T-helper 2 cell treated with Interferon-gamma antibody and Interleukin-4, amounts not matched to agents 5 μg/mL and 100 μg/mL, for 36 hours (primary cell): ENCODE measurements at regions not wholly inside any gene's neighbourhood (a gene's known extent, or its start where the extent isn't known, plus 50 kb on each side); places are given as distances from the start of the nearest gene placed in this dataset.
"Not testable (repeated sequence)": the region's sequence is repeated elsewhere in the genome, so short reads cannot be mapped to it uniquely, and the experiment has no call there.

Experiments
- DNase-seq: peaks from one replicate; pipeline ENCODE4 v3.0.0; 2021; ENCODE audit warnings: low spot score
- H3K27ac Mint-ChIP-seq: one replicate; pipeline ENCODE4 v1.8.0; 2021; ENCODE audit warnings: mild to moderate bottlenecking, mixed read lengths
- H3K27me3 Mint-ChIP-seq: one replicate; pipeline ENCODE4 v1.8.0; 2021; ENCODE audit warnings: low read depth, mixed read lengths
- H3K36me3 Mint-ChIP-seq: one replicate; pipeline ENCODE4 v1.8.0; 2021; ENCODE audit warnings: low read depth, mixed read lengths
- H3K4me1 Mint-ChIP-seq: one replicate; pipeline ENCODE4 v1.8.0; 2021; ENCODE audit warnings: low read depth, mixed read lengths
- H3K4me3 Mint-ChIP-seq: one replicate; pipeline ENCODE4 v1.8.0; 2022; ENCODE audit warnings: mild to moderate bottlenecking, moderate library complexity, mixed read lengths
- H3K9me3 Mint-ChIP-seq: one replicate; pipeline ENCODE4 v1.8.0; 2021; ENCODE audit warnings: mixed read lengths

GRCh38 chr7:32221056-32221455, 150.8 kb upstream of the PDE1C start:
- DNase-seq = no peak
- H3K36me3 Mint-ChIP-seq = no peaks in the 10 kb centered on the region
- H3K27ac Mint-ChIP-seq = no peak overlapping the region
- H3K4me3 Mint-ChIP-seq = no peak overlapping the region
- H3K4me1 Mint-ChIP-seq = peaks cover 1% of the 10 kb centered on the region
- H3K27me3 Mint-ChIP-seq = no peaks in the 10 kb centered on the region
- H3K9me3 Mint-ChIP-seq = no peaks in the 10 kb centered on the region

- not testable (repeated sequence) for H3K4me1 Mint-ChIP-seq, H3K9me3 Mint-ChIP-seq, H3K4me3 Mint-ChIP-seq, H3K27ac Mint-ChIP-seq, H3K27me3 Mint-ChIP-seq, H3K36me3 Mint-ChIP-seq, DNase-seq
These were observed 149.6 kb upstream of the PDE1C start for GRCh38 chr7:32219831-32220230.

GRCh38 chr7:32219416-32219815, 149.2 kb upstream of the PDE1C start:
- Mint-ChIP-seq H3K4me3 (no peak overlapping the region), H3K36me3 (no peaks in the 10 kb centered on the region), H3K9me3 (no peaks in the 10 kb centered on the region), H3K4me1 (peaks cover 1% of the 10 kb centered on the region), H3K27me3 (no peaks in the 10 kb centered on the region), H3K27ac (no peak overlapping the region)
- no peak for DNase-seq

- Mint-ChIP-seq H3K4me1 (peaks cover 1% of the 10 kb centered on the region), H3K36me3 (no peaks in the 10 kb centered on the region), H3K9me3 (no peaks in the 10 kb centered on the region), H3K4me3 (no peak overlapping the region), H3K27ac (no peak overlapping the region), H3K27me3 (no peaks in the 10 kb centered on the region)
- DNase-seq = no peak
These were observed 148.6 kb upstream of the PDE1C start for GRCh38 chr7:32218741-32219288.

GRCh38 chr7:32218154-32218467, 147.9 kb upstream of the PDE1C start:
- Mint-ChIP-seq H3K4me3 (no peak overlapping the region), H3K4me1 (peaks cover 1% of the 10 kb centered on the region), H3K36me3 (no peaks in the 10 kb centered on the region), H3K9me3 (no peaks in the 10 kb centered on the region), H3K27ac (no peak overlapping the region), H3K27me3 (no peaks in the 10 kb centered on the region)
- no peak for DNase-seq

GRCh38 chr7:32217341-32218153, 147.3 kb upstream of the PDE1C start:
- Mint-ChIP-seq H3K27me3 (no peaks in the 10 kb centered on the region), H3K9me3 (no peaks in the 10 kb centered on the region), H3K4me1 (peaks cover 1% of the 10 kb centered on the region), H3K4me3 (no peak overlapping the region), H3K27ac (no peak overlapping the region), H3K36me3 (no peaks in the 10 kb centered on the region)
- DNase-seq = no peak

GRCh38 chr7:32216759-32217158, 146.6 kb upstream of the PDE1C start:
- Mint-ChIP-seq H3K9me3 (no peaks in the 10 kb centered on the region), H3K4me3 (no peak overlapping the region), H3K36me3 (no peaks in the 10 kb centered on the region), H3K27me3 (no peaks in the 10 kb centered on the region), H3K27ac (no peak overlapping the region), H3K4me1 (peaks cover 1% of the 10 kb centered on the region)
- DNase-seq = no peak

DNA sequence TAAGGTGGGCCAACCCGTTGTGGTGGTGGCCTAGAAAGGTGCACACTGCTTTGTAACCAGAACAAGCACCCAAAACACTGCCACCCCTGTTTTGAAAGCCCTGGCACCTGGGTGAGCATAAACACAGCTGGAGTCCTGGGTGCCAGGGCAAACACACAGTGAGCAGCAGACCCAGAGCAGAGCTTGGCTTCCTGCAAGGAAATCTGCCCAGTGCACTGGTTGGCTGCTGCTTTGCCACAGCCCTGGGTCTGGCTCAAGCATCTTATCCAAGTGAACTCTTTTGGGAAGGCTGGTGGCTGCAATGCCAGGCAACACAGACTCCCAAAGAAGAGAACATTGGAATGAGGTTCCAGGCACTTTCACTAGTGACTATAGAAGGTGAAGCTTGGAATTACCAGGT, 145.5 kb upstream of the PDE1C start:
- no peaks in the 10 kb centered on the region for H3K9me3 Mint-ChIP-seq
- no peaks in the 10 kb centered on the region for H3K4me1 Mint-ChIP-seq
- no peak overlapping the region for H3K4me3 Mint-ChIP-seq

GRCh38 chr7:32214913-32215312, 144.7 kb upstream of the PDE1C start:
- Mint-ChIP-seq H3K36me3 (no peaks in the 10 kb centered on the region), H3K27ac (no peak overlapping the region), H3K4me3 (no peak overlapping the region), H3K4me1 (no peaks in the 10 kb centered on the region), H3K9me3 (no peaks in the 10 kb centered on the region), H3K27me3 (no peaks in the 10 kb centered on the region)
- DNase-seq = no peak

More for the DNA sequence above, 145.5 kb upstream of the PDE1C start:
- Mint-ChIP-seq H3K36me3 (no peaks in the 10 kb centered on the region), H3K27ac (no peak overlapping the region), H3K27me3 (no peaks in the 10 kb centered on the region)
- DNase-seq = no peak

DNA sequence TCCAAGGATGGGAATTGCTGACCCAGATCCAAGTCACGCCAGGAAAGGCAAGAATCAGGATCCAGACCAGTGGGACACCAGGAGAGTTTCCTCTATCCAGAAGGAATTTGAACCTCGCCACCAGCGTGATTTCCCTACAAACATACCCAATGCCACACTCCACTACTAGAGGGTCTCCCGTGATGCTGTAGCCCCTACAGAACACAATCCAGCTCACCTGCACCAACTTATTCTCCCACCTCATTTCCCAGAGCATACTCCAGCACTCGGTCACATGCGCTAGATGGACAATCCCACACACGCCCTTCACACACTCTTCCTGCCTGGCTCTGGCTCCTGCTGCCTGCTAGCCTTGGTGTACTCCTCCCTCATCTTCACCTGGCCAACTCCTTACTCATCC, 142.1 kb upstream of the PDE1C start:
- Mint-ChIP-seq H3K4me1 (no peaks in the 10 kb centered on the region), H3K4me3 (no peak overlapping the region), H3K27me3 (no peaks in the 10 kb centered on the region), H3K27ac (no peak overlapping the region), H3K36me3 (no peaks in the 10 kb centered on the region), H3K9me3 (no peaks in the 10 kb centered on the region)
- no peak for DNase-seq

DNA sequence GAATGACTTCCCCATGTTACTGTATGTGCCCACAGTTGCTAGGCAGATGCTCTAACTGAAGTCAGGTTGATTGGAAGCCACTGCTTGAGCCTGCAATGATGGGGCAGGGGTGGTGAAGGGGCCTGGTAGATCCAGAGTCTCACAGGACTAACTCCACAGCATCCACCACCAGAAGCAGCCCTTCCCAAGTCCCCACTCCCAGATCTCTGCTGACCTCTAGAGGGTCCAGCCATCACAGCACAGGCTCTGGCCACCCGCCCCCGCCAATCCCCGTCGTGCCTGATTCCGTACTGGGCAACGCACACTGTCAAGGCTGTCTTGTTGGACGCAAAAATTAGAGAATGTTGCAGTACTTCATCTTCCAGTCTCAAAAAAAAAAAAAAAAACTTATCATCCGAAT, 136.8 kb upstream of the PDE1C start:
- Mint-ChIP-seq H3K4me3 (no peak overlapping the region), H3K9me3 (no peaks in the 10 kb centered on the region), H3K4me1 (no peaks in the 10 kb centered on the region), H3K36me3 (no peaks in the 10 kb centered on the region), H3K27ac (no peak overlapping the region), H3K27me3 (no peaks in the 10 kb centered on the region)
- no peak for DNase-seq

- no peak for DNase-seq
- Mint-ChIP-seq H3K4me3 (no peak overlapping the region), H3K9me3 (no peaks in the 10 kb centered on the region), H3K36me3 (no peaks in the 10 kb centered on the region), H3K27me3 (no peaks in the 10 kb centered on the region), H3K4me1 (no peaks in the 10 kb centered on the region), H3K27ac (no peak overlapping the region)
These were observed 136.3 kb upstream of the PDE1C start for GRCh38 chr7:32206488-32206887.

- not testable (repeated sequence) for H3K27me3 Mint-ChIP-seq, H3K27ac Mint-ChIP-seq, H3K9me3 Mint-ChIP-seq, H3K36me3 Mint-ChIP-seq, DNase-seq, H3K4me3 Mint-ChIP-seq, H3K4me1 Mint-ChIP-seq
These were observed 135.2 kb upstream of the PDE1C start for GRCh38 chr7:32205298-32205824.

DNA sequence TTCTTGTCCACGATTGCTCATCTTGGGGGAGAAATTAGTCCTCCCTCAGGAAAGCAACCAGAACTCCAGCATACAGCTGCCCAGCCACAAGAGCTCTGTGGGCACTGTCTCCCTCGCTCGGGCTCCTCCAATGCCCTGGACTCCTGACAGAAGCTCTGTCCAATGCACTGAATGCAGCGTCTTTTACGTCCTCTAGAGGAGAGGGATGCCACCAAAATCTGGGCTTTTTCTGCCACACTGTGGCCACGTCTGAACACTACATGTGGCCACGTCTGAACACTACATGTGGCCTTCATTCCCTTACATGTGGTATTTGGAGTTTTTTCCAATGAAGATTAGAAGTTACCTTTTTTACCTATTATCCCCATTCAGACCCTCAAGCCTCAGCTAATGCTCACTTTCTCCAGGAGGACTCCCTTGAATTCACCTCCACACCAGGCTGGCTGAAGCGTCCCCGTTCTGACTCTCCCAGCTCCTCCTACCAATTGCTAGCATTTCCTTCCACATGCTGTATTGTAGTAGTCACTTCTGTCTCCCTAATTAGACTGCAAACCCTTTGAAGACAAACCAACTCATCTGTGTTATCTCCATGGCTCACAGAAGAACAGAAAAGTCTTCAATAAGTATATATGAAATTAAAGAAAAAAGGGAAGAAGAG, 134.3 kb upstream of the PDE1C start:
- H3K36me3 Mint-ChIP-seq = no peaks in the 10 kb centered on the region

More for the DNA sequence above, 134.3 kb upstream of the PDE1C start:
- no peaks in the 10 kb centered on the region for H3K9me3 Mint-ChIP-seq
- DNase-seq = no peak
- no peaks in the 10 kb centered on the region for H3K27me3 Mint-ChIP-seq
- no peak overlapping the region for H3K27ac Mint-ChIP-seq
- no peaks in the 10 kb centered on the region for H3K4me1 Mint-ChIP-seq
- H3K4me3 Mint-ChIP-seq = no peak overlapping the region
